ENCODE measurements at regions not wholly inside any gene's neighbourhood (a gene's known extent, or its start where the extent isn't known, plus 50 kb on each side); places are given as distances from the start of the nearest gene placed in this dataset.

DNA sequence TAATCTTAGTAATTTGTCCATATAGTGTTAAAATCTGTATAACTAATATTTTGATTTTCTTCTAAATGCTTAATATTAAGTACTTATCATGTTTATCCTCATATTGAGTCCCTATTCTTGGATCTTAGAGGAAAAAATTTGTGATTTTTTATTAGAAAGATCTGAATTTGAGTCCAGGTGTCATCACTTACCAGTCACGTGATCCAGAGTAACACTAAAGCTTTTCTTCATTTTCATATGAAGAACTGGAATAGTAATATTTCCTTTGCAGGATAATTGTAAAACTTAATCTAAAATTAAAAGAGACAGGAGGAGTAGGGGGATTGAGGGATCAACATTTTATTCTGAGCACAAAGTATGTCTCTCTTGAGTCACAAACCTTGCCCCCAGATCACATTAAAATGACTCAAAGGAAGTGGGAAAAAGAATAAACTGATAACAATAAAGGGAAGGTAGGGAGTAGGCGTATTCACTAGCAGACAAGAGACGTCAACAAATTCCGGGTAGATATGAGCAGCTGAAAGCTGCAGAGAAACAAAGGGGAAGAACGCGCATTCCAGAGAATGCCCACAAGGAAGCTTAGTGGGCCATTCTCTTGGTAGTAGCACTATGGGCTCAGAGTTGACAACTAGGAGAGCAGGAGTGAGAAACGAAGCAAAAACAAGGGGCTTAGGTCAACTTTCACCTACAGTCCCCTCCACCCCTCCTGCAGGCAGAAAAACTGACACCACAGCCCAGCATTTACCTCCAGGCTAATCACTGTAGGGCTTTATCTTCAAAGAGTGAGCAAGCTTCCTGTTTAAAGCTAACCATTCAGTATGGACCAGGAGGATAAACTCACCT, 123.1 kb downstream of the SPRY2 start:
- intact Hi-C loops (cut with DNase I): no loop called here
- Histone ChIP-seq H3K9me3 (no peaks in the 10 kb centered on the region), H3K36me3 (no peaks in the 10 kb centered on the region), H3K27me3 (no peaks in the 10 kb centered on the region), H3K4me3 (no peak overlapping the region), H3K4me1 (no peaks in the 10 kb centered on the region), H3K27ac (no peak overlapping the region), H3K9ac (ENCODE audit: low read depth in 2 of 2, low read length in 2 of 2) (no peak overlapping the region)
- no peak for DNase-seq
- TF ChIP-seq, protein P1, sequence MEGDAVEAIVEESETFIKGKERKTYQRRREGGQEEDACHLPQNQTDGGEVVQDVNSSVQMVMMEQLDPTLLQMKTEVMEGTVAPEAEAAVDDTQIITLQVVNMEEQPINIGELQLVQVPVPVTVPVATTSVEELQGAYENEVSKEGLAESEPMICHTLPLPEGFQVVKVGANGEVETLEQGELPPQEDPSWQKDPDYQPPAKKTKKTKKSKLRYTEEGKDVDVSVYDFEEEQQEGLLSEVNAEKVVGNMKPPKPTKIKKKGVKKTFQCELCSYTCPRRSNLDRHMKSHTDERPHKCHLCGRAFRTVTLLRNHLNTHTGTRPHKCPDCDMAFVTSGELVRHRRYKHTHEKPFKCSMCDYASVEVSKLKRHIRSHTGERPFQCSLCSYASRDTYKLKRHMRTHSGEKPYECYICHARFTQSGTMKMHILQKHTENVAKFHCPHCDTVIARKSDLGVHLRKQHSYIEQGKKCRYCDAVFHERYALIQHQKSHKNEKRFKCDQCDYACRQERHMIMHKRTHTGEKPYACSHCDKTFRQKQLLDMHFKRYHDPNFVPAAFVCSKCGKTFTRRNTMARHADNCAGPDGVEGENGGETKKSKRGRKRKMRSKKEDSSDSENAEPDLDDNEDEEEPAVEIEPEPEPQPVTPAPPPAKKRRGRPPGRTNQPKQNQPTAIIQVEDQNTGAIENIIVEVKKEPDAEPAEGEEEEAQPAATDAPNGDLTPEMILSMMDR (IDR thresholded peaks at IDR 0.05): no peak

- no peak overlapping the region for H3K9ac ChIP-seq (ENCODE audit: low read depth in 2 of 2, low read length in 2 of 2)
- intact Hi-C loops (cut with DNase I): no loop called here
- TF ChIP-seq, protein P1 (IDR thresholded peaks at IDR 0.05): no peak
- H3K36me3 ChIP-seq: no peaks in the 10 kb centered on the region
- H3K27me3 ChIP-seq: no peaks in the 10 kb centered on the region
- no peaks in the 10 kb centered on the region for H3K4me1 ChIP-seq
- no peak overlapping the region for H3K27ac ChIP-seq
- no peak for DNase-seq
- H3K9me3 ChIP-seq: no peaks in the 10 kb centered on the region
- no peak overlapping the region for H3K4me3 ChIP-seq
These were observed 125.6 kb downstream of the SPRY2 start for GRCh38 chr13:80215368-80215767.

GRCh38 chr13:80214521-80214991, 126.4 kb downstream of the SPRY2 start:
- H3K4me3 ChIP-seq: no peak overlapping the region
- H3K9me3 ChIP-seq: no peaks in the 10 kb centered on the region
- intact Hi-C loops (cut with DNase I): no loop called here
- no peak for DNase-seq
- H3K4me1 ChIP-seq: no peaks in the 10 kb centered on the region
- TF ChIP-seq, protein P1 (IDR thresholded peaks at IDR 0.05): no peak
- no peak overlapping the region for H3K9ac ChIP-seq (ENCODE audit: low read depth in 2 of 2, low read length in 2 of 2)
- no peaks in the 10 kb centered on the region for H3K36me3 ChIP-seq
- H3K27ac ChIP-seq: no peak overlapping the region
- H3K27me3 ChIP-seq: no peaks in the 10 kb centered on the region

DNA sequence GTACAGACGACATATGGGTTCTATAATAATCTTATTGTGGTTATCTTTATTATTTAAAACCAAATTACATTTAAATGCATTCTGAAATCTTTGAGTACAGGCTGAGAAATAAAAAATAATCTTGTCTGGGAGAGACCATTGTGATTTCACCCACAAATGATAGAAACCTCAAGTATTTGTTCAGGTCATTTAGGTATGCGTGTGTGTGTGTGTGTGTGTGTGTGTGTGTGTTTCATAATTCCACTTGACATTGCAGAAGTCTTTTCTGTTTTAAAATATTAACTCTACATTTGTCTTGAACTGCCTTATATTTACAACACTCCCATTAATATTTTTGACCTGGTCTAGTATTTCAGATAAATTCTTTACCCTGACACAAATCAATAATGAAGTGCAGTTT, 126.9 kb downstream of the SPRY2 start:
- Histone ChIP-seq H3K27me3 (no peaks in the 10 kb centered on the region), H3K36me3 (no peaks in the 10 kb centered on the region), H3K4me1 (no peaks in the 10 kb centered on the region), H3K4me3 (no peak overlapping the region), H3K9me3 (no peaks in the 10 kb centered on the region), H3K27ac (no peak overlapping the region), H3K9ac (ENCODE audit: low read depth in 2 of 2, low read length in 2 of 2) (no peak overlapping the region)
- TF ChIP-seq, protein P1 (IDR thresholded peaks at IDR 0.05): no peak
- no peak for DNase-seq
- intact Hi-C loops (cut with DNase I): no loop called here

DNA sequence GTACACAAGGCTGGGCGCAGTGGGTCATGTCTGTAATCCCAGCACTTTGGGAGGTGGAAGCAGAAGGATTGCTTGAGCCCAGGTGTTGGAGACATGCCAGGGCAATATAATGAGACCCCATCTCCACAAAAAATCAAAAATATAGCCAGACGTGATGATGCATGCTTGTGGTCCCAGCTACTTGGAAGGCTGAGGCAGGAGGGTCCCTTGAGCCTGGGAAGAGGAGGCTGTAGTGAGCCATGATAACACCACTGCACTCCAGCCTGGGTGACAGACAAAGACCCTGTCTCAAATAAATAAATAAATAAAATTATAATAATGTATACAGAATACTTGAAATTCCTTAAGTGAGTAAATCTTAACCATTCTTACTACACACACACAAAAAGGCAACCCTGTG, 127.7 kb downstream of the SPRY2 start:
- Histone ChIP-seq H3K27me3 (no peaks in the 10 kb centered on the region), H3K4me1 (no peaks in the 10 kb centered on the region), H3K27ac (no peak overlapping the region), H3K4me3 (no peak overlapping the region), H3K9ac (ENCODE audit: low read depth in 2 of 2, low read length in 2 of 2) (no peak overlapping the region), H3K9me3 (no peaks in the 10 kb centered on the region), H3K36me3 (no peaks in the 10 kb centered on the region)
- DNase-seq: no peak
- TF ChIP-seq, protein P1 (IDR thresholded peaks at IDR 0.05): no peak
- intact Hi-C loops (cut with DNase I): no loop called here

Data from colonic mucosa (tissue), 4 donors.